ENCODE measurements at regions not wholly inside any gene's neighbourhood (a gene's known extent, or its start where the extent isn't known, plus 50 kb on each side); places are given as distances from the start of the nearest gene placed in this dataset.

DNA sequence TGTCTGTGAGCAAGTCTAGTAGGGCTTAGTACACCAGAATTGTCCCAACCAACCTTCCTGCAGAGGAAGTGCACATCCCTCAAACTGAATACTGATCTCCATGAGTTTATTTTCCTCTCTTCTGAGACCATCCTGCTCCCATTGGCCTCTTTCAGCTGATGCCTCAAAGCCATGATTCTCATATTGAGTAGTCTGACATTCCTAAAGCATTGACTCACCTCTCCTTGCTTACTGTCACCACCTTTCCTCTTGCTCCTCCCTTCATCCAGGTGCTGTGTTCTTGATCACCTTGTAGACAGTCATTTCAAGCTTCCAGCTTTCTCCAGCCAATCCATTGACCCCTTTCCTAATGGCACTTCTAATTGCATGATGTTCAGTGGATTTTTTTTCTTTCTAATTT, 583.7 kb upstream of the USP15 start:
- no peak for DNase-seq (ENCODE audit: low read depth, low spot score)
- CTCF ChIA-PET, result no interaction called here
- Histone ChIP-seq H3K27me3 (ENCODE audit: control insufficient read depth, insufficient read depth, low read length) (no peaks in the 10 kb centered on the region), H3K4me3 (ENCODE audit: low read depth, low read length) (no peak overlapping the region), H3K27ac (ENCODE audit: low read depth, low read length) (no peak overlapping the region), H3K9me3 (ENCODE audit: control insufficient read depth, insufficient read depth, low read length) (peaks cover 6% of the 10 kb centered on the region; the same call in 1 of the 2 replicates)
- POLR2A ChIA-PET, result no interaction called here
- TF ChIP-seq, protein P1, sequence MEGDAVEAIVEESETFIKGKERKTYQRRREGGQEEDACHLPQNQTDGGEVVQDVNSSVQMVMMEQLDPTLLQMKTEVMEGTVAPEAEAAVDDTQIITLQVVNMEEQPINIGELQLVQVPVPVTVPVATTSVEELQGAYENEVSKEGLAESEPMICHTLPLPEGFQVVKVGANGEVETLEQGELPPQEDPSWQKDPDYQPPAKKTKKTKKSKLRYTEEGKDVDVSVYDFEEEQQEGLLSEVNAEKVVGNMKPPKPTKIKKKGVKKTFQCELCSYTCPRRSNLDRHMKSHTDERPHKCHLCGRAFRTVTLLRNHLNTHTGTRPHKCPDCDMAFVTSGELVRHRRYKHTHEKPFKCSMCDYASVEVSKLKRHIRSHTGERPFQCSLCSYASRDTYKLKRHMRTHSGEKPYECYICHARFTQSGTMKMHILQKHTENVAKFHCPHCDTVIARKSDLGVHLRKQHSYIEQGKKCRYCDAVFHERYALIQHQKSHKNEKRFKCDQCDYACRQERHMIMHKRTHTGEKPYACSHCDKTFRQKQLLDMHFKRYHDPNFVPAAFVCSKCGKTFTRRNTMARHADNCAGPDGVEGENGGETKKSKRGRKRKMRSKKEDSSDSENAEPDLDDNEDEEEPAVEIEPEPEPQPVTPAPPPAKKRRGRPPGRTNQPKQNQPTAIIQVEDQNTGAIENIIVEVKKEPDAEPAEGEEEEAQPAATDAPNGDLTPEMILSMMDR (IDR thresholded peaks at IDR 0.05; ENCODE audit: low read depth, low read length), result no peak

DNA sequence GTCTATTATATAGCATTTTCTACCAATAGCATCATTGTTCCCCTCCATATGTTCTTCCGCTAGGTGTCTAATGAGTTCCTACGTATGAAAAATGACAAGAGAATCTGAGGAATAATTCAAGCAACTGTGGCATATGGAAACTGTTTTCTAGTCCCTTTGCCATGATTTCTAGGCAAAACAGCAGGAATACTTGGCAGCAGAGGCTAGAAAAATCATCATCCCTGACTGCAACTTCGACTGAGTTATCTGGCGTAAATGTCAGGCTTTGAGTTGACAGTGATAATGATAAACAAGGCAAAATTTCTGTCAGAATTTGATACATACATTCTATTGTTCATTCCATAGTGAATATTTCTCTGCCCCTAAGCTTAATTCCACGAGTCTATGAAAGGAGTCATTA, 572.8 kb upstream of the USP15 start:
- Histone ChIP-seq H3K9me3 (ENCODE audit: control insufficient read depth, insufficient read depth, low read length) (no peaks in the 10 kb centered on the region), H3K27me3 (ENCODE audit: control insufficient read depth, insufficient read depth, low read length) (no peaks in the 10 kb centered on the region), H3K4me3 (ENCODE audit: low read depth, low read length) (no peak overlapping the region), H3K27ac (ENCODE audit: low read depth, low read length) (no peak overlapping the region)
- ChIA-PET CTCF (no interaction called here), POLR2A (no interaction called here)
- DNase-seq (ENCODE audit: low read depth, low spot score), result no peak
- TF ChIP-seq, protein P1 (IDR thresholded peaks at IDR 0.05; ENCODE audit: low read depth, low read length), result no peak

DNA sequence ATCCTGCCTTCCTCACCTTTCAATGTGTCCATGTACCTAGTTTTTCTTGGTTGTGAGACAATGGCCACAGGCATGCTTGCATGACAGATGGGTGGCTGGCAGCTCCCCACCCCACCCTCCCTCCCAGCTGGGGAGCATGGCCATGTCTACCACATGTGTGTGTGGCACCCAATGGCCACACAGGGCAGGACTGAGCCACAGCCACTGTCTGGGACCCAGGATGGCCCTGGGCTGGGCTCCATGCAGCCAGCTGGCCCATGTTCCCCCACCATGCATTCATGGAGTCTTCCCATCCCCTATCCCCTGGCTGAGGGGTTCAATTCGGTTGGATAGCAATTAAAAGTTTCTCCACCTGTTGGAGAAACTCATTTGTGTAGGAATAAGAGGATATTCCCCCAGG, 566.0 kb upstream of the USP15 start:
- Histone ChIP-seq H3K27ac (ENCODE audit: low read depth, low read length) (no peak overlapping the region), H3K27me3 (ENCODE audit: control insufficient read depth, insufficient read depth, low read length) (no peaks in the 10 kb centered on the region), H3K4me3 (ENCODE audit: low read depth, low read length) (no peak overlapping the region), H3K9me3 (ENCODE audit: control insufficient read depth, insufficient read depth, low read length) (peaks cover 10% of the 10 kb centered on the region)
- TF ChIP-seq, protein P1 (IDR thresholded peaks at IDR 0.05; ENCODE audit: low read depth, low read length), result no peak
- no peak for DNase-seq (ENCODE audit: low read depth, low spot score)
- POLR2A ChIA-PET, result no interaction called here
- CTCF ChIA-PET, result no interaction called here

DNA sequence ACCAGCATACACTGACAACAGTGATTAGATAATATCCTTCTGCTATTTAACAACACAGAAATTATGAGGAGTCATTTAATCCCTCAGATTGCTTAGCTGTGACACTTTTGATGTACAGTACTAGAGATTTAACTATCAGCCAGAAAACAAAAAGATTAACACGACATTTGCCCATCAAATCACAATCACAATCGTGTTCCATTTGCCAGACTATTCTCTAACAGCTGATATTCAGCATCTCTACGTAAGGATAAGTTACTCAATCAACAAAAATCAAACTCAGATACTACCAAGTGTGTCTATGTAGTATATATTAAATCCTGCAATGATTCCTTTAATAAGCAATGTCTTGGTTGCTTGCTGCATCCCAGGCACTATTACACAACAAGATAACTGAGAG, 558.7 kb upstream of the USP15 start:
- CTCF ChIA-PET, result no interaction called here

DNA sequence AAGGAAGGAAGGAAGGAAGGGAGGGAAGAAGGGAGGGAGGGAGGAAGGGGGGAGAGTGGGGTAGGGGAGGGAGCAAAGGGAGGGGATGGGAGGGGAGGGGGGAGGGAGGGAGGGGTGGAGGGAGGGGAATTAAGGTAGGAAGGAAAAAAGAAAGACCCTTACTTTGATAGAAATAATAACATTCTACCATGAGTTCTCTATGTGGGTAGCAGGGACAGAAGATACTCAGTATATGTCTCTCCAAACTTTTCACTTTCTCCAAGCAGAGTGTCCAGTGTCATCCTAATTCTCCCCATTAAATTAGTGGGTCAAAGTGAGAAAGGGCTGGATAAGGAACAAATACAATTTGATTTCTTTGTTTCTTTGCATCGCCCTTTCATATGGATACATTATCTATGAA, 553.4 kb upstream of the USP15 start:
- no peak overlapping the region for H3K27ac ChIP-seq (ENCODE audit: low read depth, low read length)
- DNase-seq (ENCODE audit: low read depth, low spot score), result no peak
- POLR2A ChIA-PET, result no interaction called here
- TF ChIP-seq, protein P1 (IDR thresholded peaks at IDR 0.05; ENCODE audit: low read depth, low read length), result no peak
- no peaks in the 10 kb centered on the region for H3K27me3 ChIP-seq (ENCODE audit: control insufficient read depth, insufficient read depth, low read length)
- H3K4me3 ChIP-seq (ENCODE audit: low read depth, low read length), result no peak overlapping the region
- CTCF ChIA-PET, result no interaction called here
- no peaks in the 10 kb centered on the region for H3K9me3 ChIP-seq (ENCODE audit: control insufficient read depth, insufficient read depth, low read length)

More for the DNA sequence above, 558.7 kb upstream of the USP15 start:
- TF ChIP-seq, protein P1 (IDR thresholded peaks at IDR 0.05; ENCODE audit: low read depth, low read length), result no peak
- H3K27me3 ChIP-seq (ENCODE audit: control insufficient read depth, insufficient read depth, low read length), result no peaks in the 10 kb centered on the region
- H3K27ac ChIP-seq (ENCODE audit: low read depth, low read length), result no peak overlapping the region
- peaks cover 2% of the 10 kb centered on the region; the same call in 1 of the 2 replicates for H3K9me3 ChIP-seq (ENCODE audit: control insufficient read depth, insufficient read depth, low read length)
- POLR2A ChIA-PET, result no interaction called here
- H3K4me3 ChIP-seq (ENCODE audit: low read depth, low read length), result no peak overlapping the region
- DNase-seq (ENCODE audit: low read depth, low spot score), result no peak
